GM19025 (cell line): ENCODE measurements at regions not wholly inside any gene's neighbourhood (a gene's known extent, or its start where the extent isn't known, plus 50 kb on each side); places are given as distances from the start of the nearest gene placed in this dataset.
"Not testable (repeated sequence)": the region's sequence is repeated elsewhere in the genome, so short reads cannot be mapped to it uniquely, and the experiment has no call there.

Experiments used
- ATAC-seq: cut with Tn5 transposase; IDR thresholded peaks from one replicate; pipeline ENCODE4 v1.9.1; 2021; ENCODE audit warnings: mild to moderate bottlenecking, low read depth, moderate library complexity; ENCODE audit not compliant: unreplicated experiment

DNA sequence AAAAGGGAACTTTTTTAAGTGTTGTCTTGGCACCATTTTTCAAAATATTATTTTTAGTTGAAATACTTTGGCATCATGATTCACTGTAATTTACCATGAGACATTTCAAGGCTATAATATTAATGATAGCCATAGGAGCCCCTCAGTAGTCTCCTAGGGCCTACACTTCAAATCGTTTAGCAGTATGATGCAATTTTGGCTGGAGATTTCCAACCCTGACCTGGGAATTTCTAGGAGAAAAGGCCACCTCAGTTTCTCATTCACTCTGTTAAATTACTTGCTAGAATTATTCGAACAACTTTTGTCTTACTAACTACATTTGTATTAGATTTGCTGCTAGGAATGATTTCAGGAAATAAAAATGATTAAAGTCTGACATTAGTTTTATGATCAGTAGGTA, 1610.9 kb upstream of the RAG2 start:
- ATAC-seq = no peak

DNA sequence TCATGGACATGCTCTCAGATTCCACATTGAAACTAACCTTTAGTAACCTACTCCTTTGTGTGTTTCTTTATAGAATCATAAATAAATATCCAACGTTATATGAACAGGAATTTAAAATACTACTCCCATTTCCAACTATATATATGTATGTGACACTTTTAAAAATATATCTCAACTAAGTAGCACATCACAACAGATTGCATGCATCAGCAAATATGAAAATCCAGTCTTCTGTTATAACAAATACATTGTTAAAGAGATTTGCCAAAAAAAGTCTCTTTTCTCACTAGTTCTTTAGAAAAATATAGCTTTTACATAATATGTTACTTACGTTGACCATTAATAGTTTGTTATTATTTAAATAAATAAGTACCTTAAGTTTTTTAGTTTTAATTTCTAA, 1608.6 kb upstream of the RAG2 start:
- no peak for ATAC-seq

DNA sequence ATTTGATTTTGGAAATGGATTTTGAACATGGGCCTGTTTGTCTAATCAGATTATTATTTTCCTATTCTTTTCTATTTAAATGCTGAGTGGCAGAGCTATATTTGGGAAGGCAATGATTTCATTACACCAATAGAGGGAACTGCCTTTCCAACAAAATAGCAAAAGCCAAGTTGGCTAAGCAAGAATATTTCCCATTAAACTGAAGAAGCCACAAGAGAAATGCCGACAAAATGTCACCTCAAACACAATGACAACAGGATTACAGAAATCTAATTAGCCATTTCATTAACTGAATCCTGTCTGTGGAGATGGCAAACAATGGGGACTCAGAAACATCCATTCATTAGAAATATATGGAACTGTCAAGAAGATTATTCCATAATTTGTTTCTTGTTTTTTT, 1593.1 kb upstream of the RAG2 start:
- no peak for ATAC-seq

DNA sequence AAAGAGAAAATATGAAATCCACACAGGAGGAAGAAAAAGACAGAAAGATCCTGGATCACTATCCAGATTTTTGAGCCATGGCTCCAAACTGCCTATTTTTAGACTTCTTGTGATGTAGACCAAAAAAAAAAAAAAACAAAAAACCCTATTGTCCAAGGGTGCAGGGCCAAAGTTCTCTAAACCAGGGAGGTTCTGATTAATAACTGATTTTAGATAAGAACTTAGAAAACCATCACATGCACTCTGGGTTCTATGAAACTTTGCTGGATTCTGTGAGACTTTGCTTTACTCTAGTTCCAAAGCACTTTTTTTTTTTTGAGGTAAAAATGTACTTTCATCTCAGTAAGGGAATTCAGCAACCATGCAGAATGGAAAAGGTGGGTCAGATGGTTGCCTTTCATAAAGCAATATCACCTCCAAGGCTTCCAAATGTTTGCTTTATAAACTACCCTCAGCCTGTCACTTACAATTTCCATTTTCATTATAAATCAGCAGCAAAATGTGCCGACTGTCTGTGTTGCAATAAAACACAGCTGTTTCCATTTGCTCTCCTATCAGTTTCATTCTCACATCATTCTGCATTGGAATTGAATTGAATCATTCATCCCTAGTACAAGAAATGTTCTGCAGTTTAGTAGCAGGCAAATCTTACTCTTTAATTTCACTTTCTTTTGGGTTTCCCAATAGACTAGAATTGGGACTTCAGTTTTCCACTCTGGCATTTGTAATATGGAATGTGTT, 1584.3 kb upstream of the RAG2 start:
- ATAC-seq = no peak

- no peak for ATAC-seq
Measured at GRCh38 chr11:38176686-38177322, 1578.8 kb upstream of the RAG2 start.

- ATAC-seq = no peak
Measured at GRCh38 chr11:38173676-38174075, 1575.6 kb upstream of the RAG2 start.

DNA sequence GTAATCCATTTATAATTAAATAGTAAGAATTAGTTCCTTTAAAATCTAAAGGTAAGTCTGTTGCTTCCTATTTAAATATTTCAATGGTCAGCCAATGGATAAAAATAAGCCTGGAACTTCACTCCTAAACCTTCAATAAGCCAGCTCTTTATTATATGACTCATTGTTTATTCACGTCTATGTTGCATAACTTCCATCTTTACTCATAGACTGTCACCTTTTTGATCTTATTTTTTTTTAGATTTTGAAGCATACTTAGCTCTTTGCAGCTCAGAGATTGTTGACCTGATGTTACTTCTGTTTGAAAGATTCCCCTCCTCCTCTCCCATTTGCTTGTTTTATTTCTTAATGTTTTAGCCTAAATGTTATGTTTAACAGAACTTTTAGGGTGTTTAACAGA, 1571.2 kb upstream of the RAG2 start:
- ATAC-seq = no peak

- no peak for ATAC-seq
Measured at GRCh38 chr11:38163526-38163925, 1565.5 kb upstream of the RAG2 start.

- ATAC-seq = no peak
Measured at GRCh38 chr11:38160433-38160832, 1562.4 kb upstream of the RAG2 start.

GRCh38 chr11:38159038-38159437, 1561.0 kb upstream of the RAG2 start:
- no peak for ATAC-seq

DNA sequence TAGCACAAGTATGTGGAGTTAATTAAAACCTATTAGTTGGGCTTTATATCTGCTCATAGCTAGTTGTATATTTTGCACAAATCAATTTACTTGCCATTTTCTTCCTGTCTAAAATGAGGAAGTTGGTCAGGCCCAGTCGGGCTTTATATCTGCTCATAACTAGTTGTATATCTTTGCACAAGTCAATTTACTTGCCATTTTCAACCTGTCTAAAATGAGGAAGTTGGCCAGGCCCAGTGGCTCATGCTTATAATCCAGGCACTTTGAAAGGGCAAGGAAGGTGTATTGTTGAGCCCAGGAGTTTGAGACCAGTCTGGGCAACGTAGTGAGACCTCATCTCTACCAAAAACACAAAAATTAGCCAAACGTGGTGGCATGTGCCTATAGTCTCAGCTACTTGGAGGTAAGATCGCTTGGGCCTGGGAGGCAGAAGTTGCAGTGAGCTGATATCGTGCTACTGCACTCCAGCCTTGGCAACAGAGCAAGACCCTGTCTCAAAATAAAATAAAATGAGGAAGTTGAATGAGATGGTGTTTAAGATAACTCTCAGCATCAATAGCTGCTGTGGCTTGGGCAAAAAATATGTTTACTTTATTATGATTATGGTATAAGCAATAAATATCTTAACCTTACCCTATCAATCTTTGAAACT, 1558.6 kb upstream of the RAG2 start:
- ATAC-seq = no peak

DNA sequence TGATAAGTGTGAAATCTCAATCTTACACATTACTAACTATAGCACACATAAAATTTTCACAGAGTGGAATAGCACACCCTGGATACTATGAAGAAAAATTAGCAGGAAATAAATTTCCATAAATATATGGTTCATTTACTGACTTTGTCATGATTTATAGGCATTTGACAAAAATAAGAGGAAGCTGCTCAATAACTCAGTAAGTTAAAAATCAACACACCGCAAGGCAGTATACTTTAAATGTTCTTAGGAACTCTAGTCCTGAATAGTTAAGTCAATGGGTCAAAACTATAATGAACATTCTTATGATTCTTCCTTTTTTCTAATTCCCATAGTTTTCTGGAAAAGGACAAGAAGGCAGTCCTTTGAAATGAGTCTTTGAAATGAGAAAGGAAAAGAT, 1557.8 kb upstream of the RAG2 start:
- ATAC-seq = no peak

DNA sequence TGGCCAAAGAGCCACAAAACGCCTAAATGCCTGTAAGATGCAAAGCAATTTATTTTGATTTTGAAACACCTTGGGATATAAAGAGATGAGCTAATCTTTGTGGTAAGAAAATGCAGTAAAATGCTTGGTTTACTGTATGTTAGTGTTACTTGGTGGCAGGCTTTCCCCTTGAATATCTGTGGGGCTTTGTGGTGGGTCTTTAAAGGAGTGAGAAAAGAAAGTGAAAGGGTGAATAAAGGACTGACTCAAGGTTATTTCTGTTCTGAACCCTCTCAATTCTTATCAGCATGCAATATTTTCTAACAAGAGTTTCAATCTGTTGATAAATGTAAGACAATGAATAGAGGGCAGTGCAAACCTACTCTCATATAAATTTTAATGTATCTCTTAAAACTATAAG, 1555.9 kb upstream of the RAG2 start:
- no peak for ATAC-seq

DNA sequence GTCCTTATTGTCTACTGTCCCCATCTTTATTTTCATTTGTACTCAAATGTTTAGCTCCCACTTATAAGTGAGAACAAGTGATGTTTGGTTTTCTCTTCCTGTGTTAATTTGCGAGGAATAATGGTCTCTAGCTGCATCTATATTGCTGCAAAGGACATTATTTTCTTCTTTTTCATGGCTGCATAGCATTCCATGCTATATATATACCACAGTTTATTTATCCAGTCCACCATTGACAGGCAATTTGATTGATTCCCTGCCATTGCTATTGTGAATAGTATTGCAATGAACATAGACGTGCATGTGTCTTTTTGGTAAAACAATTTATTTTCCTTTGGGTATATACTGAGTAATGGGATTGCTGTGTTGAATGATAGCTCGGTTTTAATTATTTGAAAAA, 1545.8 kb upstream of the RAG2 start:
- no peak for ATAC-seq

GRCh38 chr11:38138972-38139371, 1540.9 kb upstream of the RAG2 start:
- no peak for ATAC-seq

DNA sequence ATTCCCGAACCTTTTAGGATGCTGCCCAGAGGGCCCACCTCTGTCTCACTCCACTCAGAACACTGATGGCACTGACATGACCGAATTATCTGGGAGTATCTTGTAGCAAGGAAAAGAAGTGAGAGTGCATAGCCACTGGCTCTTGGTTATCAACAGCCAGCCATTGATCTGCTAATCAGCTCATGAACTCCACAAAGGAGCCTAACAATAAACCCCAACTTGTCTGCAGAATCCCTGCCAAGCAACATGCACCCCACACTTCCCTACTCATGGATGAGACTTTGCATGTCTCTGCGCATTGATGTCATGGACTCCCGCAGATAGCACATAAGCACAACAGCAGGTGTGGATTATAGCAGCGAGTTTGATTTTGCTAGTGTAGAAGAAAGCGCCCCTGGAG, 1538.9 kb upstream of the RAG2 start:
- no peak for ATAC-seq

DNA sequence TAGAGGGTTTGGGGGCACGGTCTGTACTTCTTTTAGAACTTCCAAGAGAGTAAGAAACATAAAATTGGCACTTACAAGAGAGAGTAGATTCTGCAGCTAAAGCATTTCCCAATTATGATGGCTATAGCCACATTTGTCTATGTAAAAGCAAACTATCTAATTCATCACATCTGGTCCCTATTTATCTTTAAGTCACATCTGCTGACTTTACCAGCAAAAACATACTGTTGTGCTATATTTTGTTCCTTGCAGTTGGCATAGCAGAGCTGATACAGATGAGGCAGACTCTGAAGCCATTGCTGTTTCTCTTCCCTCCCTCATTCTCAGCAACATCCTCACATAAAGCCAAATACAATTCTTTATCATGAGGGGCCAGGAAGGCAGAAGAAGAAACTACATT, 1533.5 kb upstream of the RAG2 start:
- ATAC-seq = no peak

DNA sequence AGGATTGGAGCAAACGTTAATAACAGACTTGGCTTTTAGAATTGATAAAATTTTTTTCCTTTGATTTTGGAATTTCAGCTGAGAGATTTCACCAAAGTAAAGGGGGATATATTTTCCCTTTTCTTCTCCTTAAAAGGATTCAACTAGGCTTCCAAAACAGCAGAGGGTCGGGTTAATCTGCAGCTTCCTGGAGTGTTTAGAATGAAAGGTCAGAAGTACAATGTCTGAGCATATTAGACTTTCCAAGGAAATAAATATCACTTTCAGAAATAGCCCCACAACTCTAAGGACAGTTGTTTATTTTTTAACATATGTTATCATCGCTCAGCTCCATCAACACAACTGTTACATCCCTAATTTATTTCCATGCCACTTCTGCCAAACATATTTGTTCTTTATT, 1532.9 kb upstream of the RAG2 start:
- no peak for ATAC-seq

DNA sequence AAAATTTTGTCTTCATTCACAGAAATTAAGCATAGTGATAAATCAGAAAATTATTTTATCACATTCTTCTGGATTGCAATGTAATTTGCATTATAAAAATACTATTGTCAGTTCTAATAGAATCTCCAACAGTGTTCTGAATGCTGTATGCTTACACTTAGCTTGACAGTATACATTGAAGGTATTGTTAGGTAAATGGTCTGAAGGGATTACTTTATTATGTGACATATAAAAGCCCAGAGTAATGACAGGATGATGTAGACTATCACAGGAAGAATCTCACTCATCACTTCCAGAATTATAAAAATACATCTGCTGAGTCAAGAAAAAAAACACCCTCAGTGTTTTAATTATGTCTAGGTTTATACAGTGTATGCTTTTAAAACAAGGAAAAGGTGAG, 1532.5 kb upstream of the RAG2 start:
- ATAC-seq = no peak

GRCh38 chr11:38123673-38124072, 1525.6 kb upstream of the RAG2 start:
- ATAC-seq = no peak

DNA sequence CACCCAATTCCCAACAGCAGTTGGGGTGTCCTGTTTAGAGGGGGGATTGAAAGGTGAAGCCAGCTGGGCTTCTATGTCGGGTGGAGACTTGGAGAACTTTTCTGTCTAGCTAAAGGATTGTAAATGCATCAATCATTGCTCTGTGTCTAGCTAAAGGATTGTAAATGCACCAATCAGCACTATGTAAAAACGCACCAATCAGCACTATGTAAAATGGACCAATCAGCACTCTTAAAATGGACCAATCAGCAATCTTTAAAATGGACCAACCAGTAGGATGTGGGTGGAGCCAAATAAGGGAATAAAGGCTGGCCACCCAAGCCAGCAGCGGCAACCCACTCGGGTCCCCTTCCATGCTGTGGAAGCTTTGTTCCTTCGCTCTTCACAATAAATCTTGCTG, 1518.6 kb upstream of the RAG2 start:
- not testable (repeated sequence) for ATAC-seq

DNA sequence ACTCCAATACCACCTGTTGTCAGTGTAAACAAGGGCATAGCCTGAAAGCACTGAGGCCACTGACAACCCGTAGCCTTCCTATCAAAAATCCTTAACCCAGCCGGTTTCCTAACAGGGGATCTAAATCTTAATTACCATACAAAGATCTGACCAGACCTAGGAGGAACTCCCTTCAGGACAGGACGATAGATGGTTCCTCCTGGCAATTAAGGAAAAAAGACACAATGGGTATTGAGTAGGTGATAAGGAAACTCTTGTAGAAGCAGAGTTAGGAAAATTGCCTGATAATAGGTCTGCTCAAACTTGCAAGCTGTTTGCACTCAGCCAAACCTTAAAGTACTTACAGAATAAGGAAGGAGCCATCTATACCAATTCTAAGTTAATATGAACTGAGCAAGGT, 1517.3 kb upstream of the RAG2 start:
- ATAC-seq = not testable (repeated sequence)
